GM03348 (cell line): ENCODE measurements at regions not wholly inside any gene's neighbourhood (a gene's known extent, or its start where the extent isn't known, plus 50 kb on each side); places are given as distances from the start of the nearest gene placed in this dataset.
"Not testable (repeated sequence)": the region's sequence is repeated elsewhere in the genome, so short reads cannot be mapped to it uniquely, and the experiment has no call there.

Source experiments
- DNase-seq: peaks from one replicate; pipeline ENCODE4 v3.0.0; 2012; ENCODE audit warnings: low spot score

- no peak for DNase-seq
Observed at GRCh38 chr3:180420016-180420415, 181.9 kb upstream of the TTC14 start.

GRCh38 chr3:180420804-180421203 is 181.2 kb upstream of the TTC14 start:
- peak; percentile 8 for DNase-seq

GRCh38 chr3:180421221-180421620 is 180.7 kb upstream of the TTC14 start:
- peak; percentile 4 for DNase-seq

GRCh38 chr3:180421721-180422120 is 180.2 kb upstream of the TTC14 start:
- DNase-seq: peak; percentile 16

GRCh38 chr3:180424305-180424704 is 177.7 kb upstream of the TTC14 start:
- DNase-seq: not testable (repeated sequence)

GRCh38 chr3:180430896-180431295 is 171.1 kb upstream of the TTC14 start:
- DNase-seq: no peak

- peak; percentile 62 for DNase-seq
Observed at GRCh38 chr3:180433152-180433551, 168.8 kb upstream of the TTC14 start.

- DNase-seq: peak; percentile 16
Observed at GRCh38 chr3:180447136-180447535, 154.8 kb upstream of the TTC14 start.

GRCh38 chr3:180448407-180448806 is 153.6 kb upstream of the TTC14 start:
- DNase-seq: not testable (repeated sequence)

- DNase-seq: no peak
Observed at GRCh38 chr3:180457225-180457624, 144.7 kb upstream of the TTC14 start.

- DNase-seq: no peak
Observed at GRCh38 chr3:180466401-180467011, 135.5 kb upstream of the TTC14 start.

- DNase-seq: no peak
Observed at GRCh38 chr3:180467177-180467576, 134.8 kb upstream of the TTC14 start.

- no peak for DNase-seq
Observed at GRCh38 chr3:180469149-180469548, 132.8 kb upstream of the TTC14 start.

GRCh38 chr3:180478695-180479094 is 123.3 kb upstream of the TTC14 start:
- no peak for DNase-seq

GRCh38 chr3:180492047-180492446 is 109.9 kb upstream of the TTC14 start:
- DNase-seq: no peak

- no peak for DNase-seq
Observed at GRCh38 chr3:180496995-180497394, 105.0 kb upstream of the TTC14 start.

GRCh38 chr3:180516368-180516767 is 85.6 kb upstream of the TTC14 start:
- DNase-seq: no peak

GRCh38 chr3:180523040-180523439 is 78.9 kb upstream of the TTC14 start:
- DNase-seq: no peak

GRCh38 chr3:180528843-180529242 is 73.1 kb upstream of the TTC14 start:
- no peak for DNase-seq

- no peak for DNase-seq
Observed at GRCh38 chr3:180529778-180530177, 72.2 kb upstream of the TTC14 start.

- no peak for DNase-seq
Observed at GRCh38 chr3:180530276-180530675, 71.7 kb upstream of the TTC14 start.

- DNase-seq: no peak
Observed at GRCh38 chr3:180531303-180532278, 70.4 kb upstream of the TTC14 start.

- no peak for DNase-seq
Observed at GRCh38 chr3:180534828-180535227, 67.1 kb upstream of the TTC14 start.
